ENCODE measurements at regions not wholly inside any gene's neighbourhood (a gene's known extent, or its start where the extent isn't known, plus 50 kb on each side); places are given as distances from the start of the nearest gene placed in this dataset.

DNA sequence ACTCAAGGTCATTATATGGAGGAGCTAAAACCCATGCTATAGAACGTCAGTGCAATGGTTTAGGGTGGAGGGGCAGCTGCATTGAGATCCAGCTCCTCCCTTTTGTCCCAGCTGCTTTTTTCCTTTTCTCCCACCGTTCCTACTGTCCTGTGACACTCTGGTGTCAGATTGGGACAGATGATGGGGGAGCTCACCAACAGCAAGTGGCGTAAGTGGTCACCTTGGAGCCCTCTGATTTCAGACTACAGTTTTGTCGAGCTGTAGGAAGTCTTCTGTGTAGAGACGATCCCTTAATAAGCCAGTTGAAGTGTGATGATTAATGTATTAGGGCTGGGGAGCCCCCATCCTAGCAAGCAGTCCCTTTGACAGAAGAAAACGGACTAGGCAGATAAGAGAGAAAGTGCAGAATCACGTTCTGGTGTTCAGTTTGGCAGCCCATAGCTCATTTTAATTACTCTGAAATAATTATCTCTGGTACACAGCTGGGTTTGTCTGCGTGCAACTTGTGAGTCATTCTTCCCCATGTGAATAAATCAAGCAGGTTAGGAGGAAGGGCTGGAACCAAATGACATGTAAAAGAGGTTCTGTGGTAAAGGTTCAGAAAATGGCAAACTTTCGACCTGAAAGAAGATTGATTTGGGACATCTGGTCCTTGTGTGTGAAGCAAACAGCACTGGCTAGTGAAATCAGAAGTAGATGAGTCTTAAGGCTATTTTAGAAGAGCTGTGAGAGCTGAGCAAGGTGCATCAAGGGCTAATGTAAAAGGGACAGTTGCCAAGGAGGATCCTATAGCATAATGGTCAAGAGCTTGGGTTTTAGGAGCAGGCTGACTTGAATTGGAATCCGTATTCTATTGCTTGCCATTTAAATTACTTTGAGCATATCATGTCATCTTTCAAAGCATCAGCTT lies 241.4 kb downstream of the EDEM1 start (continued):
- TF ChIP-seq, protein P1, sequence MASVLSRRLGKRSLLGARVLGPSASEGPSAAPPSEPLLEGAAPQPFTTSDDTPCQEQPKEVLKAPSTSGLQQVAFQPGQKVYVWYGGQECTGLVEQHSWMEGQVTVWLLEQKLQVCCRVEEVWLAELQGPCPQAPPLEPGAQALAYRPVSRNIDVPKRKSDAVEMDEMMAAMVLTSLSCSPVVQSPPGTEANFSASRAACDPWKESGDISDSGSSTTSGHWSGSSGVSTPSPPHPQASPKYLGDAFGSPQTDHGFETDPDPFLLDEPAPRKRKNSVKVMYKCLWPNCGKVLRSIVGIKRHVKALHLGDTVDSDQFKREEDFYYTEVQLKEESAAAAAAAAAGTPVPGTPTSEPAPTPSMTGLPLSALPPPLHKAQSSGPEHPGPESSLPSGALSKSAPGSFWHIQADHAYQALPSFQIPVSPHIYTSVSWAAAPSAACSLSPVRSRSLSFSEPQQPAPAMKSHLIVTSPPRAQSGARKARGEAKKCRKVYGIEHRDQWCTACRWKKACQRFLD (CRISPR knock-in tag; IDR thresholded peaks at IDR 0.05): peak; percentile 98
- TF ChIP-seq ZNF780A (CRISPR knock-in tag; IDR thresholded peaks at IDR 0.05): no peak
- peak; percentile 90 for TF ChIP-seq SPI1 (IDR thresholded peaks at IDR 0.05; ENCODE audit: borderline replicate concordance, low read depth, low read length)
- TF ChIP-seq ZNF431 (CRISPR knock-in tag; IDR thresholded peaks at IDR 0.05): no peak
- no peak for TF ChIP-seq ZNF785 (CRISPR knock-in tag; IDR thresholded peaks at IDR 0.05)
- TF ChIP-seq, protein P2, sequence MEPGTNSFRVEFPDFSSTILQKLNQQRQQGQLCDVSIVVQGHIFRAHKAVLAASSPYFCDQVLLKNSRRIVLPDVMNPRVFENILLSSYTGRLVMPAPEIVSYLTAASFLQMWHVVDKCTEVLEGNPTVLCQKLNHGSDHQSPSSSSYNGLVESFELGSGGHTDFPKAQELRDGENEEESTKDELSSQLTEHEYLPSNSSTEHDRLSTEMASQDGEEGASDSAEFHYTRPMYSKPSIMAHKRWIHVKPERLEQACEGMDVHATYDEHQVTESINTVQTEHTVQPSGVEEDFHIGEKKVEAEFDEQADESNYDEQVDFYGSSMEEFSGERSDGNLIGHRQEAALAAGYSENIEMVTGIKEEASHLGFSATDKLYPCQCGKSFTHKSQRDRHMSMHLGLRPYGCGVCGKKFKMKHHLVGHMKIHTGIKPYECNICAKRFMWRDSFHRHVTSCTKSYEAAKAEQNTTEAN (CRISPR knock-in tag; IDR thresholded peaks at IDR 0.05): no peak
- 0 out of 2 replicates have a peak, but pooled peaks have one; percentile 7 for TF ChIP-seq GABPB2 (CRISPR knock-in tag; conservative IDR thresholded peaks at IDR 0.05)
- TF ChIP-seq MEIS2 (IDR thresholded peaks at IDR 0.05; ENCODE audit: partially characterized antibody): peak; percentile 100
- peak; percentile 94 for TF ChIP-seq KHSRP (IDR thresholded peaks at IDR 0.05)
- TF ChIP-seq, protein P3, sequence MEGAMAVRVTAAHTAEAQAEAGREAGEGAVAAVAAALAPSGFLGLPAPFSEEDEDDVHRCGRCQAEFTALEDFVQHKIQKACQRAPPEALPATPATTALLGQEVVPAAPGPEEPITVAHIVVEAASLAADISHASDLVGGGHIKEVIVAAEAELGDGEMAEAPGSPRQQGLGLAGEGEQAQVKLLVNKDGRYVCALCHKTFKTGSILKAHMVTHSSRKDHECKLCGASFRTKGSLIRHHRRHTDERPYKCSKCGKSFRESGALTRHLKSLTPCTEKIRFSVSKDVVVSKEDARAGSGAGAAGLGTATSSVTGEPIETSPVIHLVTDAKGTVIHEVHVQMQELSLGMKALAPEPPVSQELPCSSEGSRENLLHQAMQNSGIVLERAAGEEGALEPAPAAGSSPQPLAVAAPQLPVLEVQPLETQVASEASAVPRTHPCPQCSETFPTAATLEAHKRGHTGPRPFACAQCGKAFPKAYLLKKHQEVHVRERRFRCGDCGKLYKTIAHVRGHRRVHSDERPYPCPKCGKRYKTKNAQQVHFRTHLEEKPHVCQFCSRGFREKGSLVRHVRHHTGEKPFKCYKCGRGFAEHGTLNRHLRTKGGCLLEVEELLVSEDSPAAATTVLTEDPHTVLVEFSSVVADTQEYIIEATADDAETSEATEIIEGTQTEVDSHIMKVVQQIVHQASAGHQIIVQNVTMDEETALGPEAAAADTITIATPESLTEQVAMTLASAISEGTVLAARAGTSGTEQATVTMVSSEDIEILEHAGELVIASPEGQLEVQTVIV (CRISPR knock-in tag; IDR thresholded peaks at IDR 0.05; ENCODE audit: borderline replicate concordance): no peak
- no peak for TF ChIP-seq CBX1 (IDR thresholded peaks at IDR 0.05; ENCODE audit: low read depth)
- no peak for TF ChIP-seq SUPT5H (IDR thresholded peaks at IDR 0.05)
- no peak; a peak in 1 of 4 replicates for TF ChIP-seq KDM4B (IDR thresholded peaks at IDR 0.05; ENCODE audit: borderline replicate concordance in 2 of 2, low read depth in 1 of 2)
- no peak for TF ChIP-seq ZNF507 (tag; conservative IDR thresholded peaks at IDR 0.05)
- TF ChIP-seq NCOA1 (IDR thresholded peaks at IDR 0.05; ENCODE audit: low read depth): peak; percentile 98
- TF ChIP-seq KAT8 (IDR thresholded peaks at IDR 0.05; ENCODE audit: low read depth): no peak
- no peak for TF ChIP-seq CREBBP (IDR thresholded peaks at IDR 0.05; ENCODE audit: low read depth, low read length)
- TF ChIP-seq, protein P4, sequence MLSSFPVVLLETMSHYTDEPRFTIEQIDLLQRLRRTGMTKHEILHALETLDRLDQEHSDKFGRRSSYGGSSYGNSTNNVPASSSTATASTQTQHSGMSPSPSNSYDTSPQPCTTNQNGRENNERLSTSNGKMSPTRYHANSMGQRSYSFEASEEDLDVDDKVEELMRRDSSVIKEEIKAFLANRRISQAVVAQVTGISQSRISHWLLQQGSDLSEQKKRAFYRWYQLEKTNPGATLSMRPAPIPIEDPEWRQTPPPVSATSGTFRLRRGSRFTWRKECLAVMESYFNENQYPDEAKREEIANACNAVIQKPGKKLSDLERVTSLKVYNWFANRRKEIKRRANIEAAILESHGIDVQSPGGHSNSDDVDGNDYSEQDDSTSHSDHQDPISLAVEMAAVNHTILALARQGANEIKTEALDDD (IDR thresholded peaks at IDR 0.05): peak; percentile 91
- TF ChIP-seq ZNF586 (CRISPR knock-in tag; conservative IDR thresholded peaks at IDR 0.05): no peak
- TF ChIP-seq, protein P5, sequence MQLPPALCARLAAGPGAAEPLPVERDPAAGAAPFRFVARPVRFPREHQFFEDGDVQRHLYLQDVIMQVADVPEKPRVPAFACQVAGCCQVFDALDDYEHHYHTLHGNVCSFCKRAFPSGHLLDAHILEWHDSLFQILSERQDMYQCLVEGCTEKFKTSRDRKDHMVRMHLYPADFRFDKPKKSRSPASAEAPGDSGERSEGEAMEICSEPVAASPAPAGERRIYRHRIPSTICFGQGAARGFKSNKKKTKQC (CRISPR knock-in tag; IDR thresholded peaks at IDR 0.05): no peak
- peak; percentile 82; the same call in 1 of the 2 replicates for TF ChIP-seq DNMT1 (IDR thresholded peaks at IDR 0.05)
- TF ChIP-seq MCM5 (IDR thresholded peaks at IDR 0.05; ENCODE audit: low read depth): no peak
- TF ChIP-seq JUNB (CRISPR knock-in tag; conservative IDR thresholded peaks at IDR 0.05): peak; percentile 95
